ENCODE measurements at regions not wholly inside any gene's neighbourhood (a gene's known extent, or its start where the extent isn't known, plus 50 kb on each side); places are given as distances from the start of the nearest gene placed in this dataset.

GRCh38 chr4:23614284-23614892 is 275.5 kb downstream of the PPARGC1A start:
- TF ChIP-seq CTCF (IDR thresholded peaks at IDR 0.05) (no peak), POLR2A (IDR thresholded peaks at IDR 0.05) (no peak)
